HG02938 (cell line): ENCODE measurements at regions not wholly inside any gene's neighbourhood (a gene's known extent, or its start where the extent isn't known, plus 50 kb on each side); places are given as distances from the start of the nearest gene placed in this dataset.

ENCODE experiments used
- ATAC-seq: cut with Tn5 transposase; IDR thresholded peaks from one replicate; pipeline ENCODE4 v1.9.1; 2021; ENCODE audit warnings: mild to moderate bottlenecking, moderate library complexity; ENCODE audit not compliant: unreplicated experiment

DNA sequence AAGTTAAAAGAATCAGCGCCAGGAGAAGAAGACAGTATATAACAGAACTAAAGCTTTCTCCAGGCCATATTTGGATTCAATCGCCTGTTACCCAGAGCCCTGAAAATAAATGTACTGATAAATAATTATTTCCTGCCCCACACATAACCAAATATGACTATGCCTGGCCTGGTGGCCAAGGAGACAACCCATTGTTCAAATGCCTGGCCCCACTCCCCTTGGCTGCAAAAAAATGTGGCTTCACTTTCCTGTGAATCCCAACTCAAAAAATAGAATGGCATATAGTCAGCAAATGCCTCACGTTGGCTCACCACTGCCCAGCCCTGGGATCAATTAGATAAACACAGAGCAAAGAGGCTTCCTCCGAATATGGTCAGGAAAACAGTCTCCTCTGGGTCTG is 472.1 kb downstream of the BCL11B start:
- no peak for ATAC-seq

DNA sequence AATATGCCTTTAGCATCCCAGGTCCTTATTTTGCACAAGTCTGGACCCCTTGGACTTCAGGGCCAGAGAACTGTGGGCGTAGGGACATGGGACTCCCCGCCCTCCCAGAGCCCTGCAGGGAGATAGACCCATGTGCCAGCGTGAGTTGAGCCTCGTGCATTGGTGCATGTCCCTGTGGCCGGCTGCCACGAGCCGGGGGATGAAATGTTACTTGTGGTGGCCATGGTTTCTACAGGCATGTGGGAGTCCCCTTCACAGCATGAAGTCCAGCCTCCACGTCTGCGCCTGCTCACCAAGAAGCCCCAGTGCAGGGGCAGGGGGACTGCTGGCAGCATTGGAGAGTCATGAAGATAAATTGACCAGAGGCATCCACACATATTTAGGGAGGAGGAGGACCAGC is 470.0 kb downstream of the BCL11B start:
- no peak for ATAC-seq

DNA sequence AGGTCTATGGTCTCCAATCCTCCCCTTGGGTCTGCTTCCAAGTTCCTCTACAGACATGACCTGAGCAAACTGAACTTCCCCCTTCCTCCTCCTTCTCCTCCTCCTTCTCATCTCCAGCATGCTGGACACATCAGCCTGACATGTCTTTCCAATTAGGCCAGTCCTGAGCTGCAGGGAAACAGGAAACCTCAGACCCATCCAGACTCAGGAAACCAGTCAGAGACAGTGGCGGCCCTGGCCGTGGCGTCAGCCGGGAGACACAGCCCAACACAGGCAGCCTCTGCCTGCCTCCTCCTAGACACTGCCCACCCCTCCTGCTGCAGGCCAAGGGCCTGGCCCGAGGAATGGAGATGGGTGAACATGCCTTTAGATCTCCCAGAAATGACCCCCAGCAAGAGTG is 468.8 kb downstream of the BCL11B start:
- ATAC-seq, result no peak

DNA sequence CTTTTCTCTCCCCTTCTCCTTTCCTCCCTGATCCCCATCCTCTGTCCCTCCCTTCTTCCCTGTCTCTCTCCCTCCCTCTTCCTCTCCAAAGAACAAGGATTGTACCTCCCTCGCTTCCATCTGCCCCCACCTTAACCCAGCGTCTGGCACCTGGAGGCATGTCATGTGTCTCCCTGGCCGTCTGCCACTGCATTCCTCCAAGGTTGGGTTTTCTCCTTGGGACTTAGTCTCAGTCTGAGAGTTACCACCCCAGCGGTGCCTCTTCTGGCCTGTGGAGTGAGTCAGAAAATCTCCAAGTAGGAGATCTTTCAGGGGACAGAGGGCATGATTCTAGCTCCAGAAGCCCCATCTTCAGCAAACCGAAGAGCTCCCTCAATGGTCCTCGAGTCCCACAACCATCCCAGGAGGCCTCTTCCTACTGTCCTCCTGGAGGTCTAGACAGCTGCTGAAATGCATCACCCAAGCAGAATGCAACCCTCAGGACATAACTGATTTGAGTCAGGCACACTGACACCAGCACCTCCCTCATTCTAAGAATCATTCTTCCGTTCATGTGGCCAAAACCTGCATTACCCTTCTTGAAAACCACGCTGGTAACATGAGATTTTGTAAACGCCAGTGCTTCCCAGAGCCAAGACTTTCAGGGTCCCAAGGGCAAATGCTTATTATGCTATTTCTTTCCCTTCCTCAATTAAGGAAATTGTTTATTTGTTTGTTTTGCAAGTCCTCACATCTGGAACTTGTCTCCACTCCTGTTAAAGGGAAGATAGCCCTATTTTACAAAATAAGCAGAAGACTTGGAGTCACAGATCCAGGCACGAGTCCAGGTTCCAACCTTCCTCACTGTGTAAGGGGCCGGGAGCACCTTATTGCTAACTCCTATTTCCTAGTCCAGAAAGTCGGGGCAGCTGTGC is 463.2 kb downstream of the BCL11B start:
- ATAC-seq, result no peak

DNA sequence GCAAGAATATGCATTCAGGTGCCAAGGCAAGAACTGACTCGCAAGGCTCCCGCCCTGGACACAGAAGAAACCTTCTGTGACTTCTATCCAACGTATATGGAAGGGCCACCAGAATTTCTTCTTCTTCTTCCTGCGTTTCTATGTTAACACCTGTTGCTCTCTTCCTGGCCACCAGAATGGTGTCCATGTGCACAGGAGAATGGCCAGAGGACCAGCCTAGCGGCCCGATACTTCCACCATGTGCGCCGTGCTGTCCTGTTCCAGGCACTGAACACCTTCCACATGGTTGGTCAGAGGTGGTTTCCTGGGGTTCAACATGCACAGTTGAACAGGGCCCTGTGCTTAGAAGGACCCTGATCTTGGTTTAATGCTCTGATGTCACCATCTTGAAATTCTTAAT is 455.8 kb downstream of the BCL11B start:
- no peak for ATAC-seq

DNA sequence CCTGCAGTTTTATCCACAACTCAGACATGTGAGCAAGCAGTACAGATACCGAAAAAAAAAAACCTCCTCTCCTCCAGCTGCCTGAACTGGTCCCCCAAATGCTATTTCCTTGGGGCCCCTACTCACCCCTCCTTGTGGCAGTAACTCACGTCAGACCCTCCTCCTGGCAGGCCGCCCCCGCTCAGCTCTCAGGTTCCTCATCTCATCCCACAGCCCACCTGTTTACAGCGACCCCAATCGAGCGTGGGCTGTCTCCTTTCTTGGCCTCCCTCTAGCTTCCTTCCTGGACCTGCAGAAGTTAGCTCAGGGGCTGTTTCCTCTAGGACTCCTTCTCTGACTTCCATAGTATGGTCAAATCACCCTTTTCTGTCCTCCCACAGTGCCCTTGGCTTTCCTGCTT is 455.3 kb downstream of the BCL11B start:
- no peak for ATAC-seq

DNA sequence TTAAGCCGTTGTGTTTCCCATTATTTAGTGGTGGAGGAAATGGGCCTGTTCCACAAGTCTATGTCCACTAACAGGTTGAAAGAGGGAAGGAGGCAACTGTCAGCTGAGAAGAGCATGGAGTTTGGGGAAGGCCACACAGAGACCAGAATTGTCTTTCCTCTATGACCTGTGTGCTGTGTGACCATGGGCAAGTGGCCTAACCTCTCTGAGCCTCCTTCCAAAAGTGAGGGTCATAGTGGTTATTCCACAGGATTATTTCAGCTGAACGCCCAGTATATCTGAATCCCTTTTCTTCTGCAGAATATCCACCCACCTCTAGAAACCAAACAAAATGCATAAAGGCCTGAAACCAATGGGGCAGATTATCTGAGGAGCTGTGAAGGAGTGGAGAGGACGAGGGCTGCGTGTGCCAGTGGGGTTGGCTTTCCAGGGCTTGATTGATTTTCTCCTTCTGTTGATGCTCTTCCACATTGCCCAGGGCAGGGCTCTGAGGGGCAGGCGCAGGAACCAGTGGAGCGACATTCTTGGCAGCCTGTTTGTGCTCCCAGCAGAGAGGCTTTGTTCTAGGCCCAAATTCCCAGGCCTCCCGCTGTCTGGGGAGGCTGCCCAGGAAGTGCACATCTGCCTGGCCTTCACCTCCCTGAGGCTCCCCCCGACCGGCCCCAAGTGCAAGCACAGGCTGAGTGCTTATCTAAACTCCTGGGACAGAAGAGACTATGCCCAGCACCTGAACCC is 452.7 kb downstream of the BCL11B start:
- no peak for ATAC-seq

DNA sequence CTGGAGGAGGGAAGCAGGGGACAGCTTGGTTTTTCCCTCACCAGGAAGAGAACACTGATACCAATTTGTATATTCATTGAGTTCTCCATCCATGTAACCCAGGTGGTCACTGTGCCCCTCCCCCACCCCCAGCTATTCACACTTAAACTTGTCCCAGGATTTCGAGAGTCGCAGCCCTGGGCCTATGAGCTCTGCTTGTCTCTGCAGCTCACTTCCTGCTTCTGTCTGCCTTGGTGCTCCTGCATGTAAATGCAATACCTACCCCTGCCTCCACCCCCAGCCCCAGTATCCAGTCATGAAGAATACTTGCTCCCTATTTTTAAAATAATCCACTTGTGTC is 452.2 kb downstream of the BCL11B start:
- no peak for ATAC-seq

DNA sequence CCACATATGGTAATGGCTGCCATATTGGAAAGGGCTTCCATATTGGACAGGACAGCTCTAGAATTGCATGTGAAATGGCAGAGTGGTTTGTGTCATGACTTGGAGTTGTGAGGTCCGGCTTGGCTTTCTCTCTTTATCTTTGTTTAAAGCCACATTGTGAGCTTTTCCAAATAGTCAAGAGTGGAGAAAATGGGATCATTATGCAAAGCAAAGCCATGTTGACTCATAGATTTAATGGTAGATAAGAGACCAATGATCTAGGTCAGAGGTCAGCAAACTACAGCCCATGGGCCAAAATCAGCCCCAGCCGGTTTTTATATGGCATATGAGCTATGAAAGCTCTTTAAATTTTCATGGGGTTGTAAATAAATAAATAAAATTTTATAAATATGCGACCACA is 449.1 kb downstream of the BCL11B start:
- no peak for ATAC-seq

DNA sequence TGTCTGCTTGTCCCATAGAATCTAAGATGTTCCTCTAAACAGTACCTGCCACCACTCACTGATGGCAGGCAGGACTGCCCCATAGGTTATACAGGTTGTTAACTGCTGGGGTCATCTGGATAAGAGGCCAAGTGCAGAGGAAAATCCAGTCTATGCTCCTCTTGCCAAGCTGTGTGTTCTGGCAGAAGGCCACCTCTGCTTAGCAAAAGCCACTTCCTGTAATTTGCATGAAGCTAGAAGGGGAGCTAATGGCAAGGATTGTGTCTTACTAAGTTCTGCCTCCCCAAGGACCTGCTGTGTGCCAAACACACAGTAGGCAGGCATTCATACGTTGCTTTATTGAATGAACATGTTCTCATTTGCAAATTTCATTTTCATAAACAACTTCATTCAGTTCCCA is 445.4 kb downstream of the BCL11B start:
- no peak for ATAC-seq

DNA sequence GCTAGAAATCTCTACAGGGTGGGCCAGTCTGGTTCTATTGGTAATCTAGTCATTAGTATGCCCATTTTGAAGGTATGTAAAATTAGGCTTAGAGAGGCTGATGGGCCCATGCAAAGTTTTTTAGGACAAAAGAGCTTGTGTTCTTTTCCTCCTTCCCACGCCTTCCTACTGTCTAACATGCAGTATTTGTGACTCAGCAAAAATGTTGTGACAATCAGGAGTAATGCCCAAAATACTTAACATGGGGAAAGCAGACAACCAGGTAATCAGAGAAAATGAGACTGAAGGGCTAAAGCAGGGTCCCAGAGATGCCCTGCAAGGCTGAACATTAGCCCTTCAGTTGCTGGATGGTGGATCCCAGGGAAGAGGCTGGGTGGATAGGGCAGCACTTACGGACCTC is 437.9 kb downstream of the BCL11B start:
- ATAC-seq, result no peak

DNA sequence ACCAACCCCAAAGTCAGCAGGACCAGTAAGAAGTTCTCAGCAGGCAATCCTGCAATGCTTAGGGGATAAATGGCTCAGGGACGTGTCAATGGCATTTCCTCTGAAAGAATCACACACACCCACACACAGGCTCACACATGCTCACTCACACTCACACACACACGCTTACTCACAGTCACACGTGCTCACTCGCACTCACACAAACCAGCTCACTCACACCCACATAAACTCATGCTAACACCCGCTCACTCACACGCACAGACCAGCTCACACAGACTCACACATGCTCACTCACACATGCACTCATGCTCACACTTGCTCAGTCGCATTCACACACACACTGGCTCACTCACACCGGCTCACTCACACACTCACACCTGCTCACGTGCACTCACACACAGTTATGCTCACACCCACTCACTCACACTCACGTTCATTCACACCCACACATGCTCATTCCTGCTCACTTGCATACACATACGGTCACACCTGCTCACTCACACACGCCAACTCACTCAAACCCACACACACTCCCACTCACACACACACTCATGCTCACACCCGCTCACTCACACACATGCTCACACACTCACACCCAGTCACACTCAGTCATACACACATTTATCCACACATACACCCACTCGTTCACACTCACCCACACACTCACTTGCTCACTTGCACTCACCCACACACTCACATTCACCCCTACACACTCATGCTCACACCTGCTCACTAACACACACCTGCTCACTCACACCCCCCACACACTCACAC is 436.8 kb downstream of the BCL11B start:
- ATAC-seq, result no peak

DNA sequence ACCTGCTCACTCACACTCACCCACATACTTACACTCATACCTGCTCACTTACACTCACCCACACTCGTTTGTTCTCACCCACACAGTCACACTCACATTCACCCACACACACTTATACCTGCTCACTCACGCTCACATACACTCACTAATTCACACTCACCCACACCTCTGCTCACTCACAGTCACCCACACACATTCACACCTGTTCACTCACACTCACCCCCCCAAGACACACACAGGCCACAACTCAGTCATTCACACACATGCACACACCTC is 436.2 kb downstream of the BCL11B start:
- ATAC-seq, result no peak

DNA sequence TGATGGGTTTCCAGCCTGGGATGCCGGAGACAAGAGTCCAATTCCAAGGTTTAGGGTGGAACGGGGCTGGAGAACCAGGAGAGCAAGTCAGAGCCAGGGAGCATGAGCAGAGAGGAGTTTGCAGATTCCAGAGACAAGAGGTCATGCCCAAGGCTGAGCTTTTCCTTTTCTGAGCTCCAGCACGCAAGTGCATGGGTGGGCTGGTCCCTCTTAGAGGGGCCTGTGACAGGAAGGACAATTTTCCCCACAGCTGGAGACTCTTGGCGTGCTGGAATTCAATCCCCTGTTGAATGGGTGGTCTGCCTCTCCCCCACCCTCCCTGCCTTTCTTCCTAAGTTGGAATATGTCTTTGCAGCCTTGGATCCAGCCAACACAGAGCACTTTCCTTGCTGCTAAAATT is 431.9 kb downstream of the BCL11B start:
- no peak for ATAC-seq

DNA sequence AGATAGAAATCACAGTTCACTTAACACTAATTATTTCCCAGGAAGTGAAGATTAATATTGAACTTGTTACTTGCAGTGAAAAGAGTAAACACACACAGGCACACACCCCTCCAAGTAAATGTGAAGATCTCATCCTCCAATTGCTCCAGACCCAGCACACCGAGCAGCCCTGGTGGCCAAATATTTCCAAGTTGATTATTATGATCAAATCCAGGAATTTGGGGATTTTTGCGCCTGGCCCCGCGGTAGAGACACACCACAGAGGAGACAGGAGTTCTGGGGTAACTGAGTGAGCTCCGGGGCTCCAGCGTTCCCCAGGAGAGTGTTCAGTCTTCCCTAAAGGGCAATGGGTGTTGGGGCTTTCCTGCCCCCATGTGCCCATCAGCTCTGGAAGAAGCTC is 431.5 kb downstream of the BCL11B start:
- no peak for ATAC-seq

DNA sequence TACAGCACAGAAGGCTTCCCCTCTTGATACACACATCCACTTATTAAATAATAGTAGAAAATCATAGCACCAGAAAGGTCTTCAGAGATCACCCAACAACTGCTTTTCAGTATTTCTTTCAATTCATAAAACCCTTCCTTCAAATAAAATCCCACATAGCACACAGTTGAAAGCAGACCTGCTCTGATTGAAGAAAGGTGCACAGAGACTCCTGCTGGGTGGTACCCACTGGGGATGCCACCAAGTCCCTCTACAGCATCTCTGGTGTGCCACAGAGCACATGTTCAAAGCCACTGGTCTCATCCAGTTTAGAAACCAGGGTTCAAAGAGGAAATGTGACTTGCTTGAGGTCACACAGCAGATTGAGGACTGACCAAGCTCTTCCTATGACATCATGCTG is 427.5 kb downstream of the BCL11B start:
- no peak for ATAC-seq

DNA sequence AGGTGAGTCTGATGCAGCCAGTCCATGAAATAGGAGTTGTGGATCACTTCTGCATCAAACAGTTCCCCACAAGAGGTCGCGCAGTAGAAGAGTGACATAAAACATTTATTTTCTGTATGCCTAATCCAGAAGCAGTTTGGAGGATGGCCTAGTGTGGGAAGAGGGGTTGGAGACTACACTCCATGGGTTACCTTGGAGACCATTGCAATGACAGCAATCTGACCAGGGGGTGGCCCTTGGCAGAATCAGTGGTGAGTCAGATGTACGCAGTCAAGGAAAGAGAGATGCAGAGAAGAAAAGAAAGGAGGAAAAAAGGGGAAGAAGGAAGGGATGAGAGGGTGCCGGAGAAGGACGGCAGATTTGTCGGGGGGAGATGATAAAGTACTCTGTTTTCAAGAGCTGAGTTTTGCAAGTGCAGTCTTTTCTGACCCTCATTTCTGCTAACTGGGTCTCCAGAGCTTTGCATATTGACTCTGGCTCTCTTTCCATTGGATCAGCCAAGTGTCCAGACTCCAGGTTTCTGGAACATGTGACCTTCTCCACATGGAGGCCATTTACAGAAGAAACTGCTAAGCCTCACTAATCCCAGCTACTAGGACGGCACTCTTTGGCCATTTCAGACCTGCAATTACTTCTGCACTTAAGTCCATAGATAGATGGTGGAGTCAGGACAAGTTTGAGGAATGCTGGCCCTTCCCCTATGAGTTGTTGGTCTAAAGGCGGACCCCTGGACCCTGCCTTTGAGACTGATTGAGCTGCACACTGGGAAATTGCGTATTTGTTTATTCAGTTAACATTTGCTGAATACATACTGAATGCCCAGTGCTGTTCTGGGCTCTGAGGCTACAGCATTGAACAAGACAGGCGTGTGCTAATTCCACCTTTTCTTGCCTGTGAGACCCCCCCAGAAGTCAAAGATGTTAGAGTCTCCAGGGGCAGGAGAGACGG is 424.2 kb downstream of the BCL11B start:
- no peak for ATAC-seq

DNA sequence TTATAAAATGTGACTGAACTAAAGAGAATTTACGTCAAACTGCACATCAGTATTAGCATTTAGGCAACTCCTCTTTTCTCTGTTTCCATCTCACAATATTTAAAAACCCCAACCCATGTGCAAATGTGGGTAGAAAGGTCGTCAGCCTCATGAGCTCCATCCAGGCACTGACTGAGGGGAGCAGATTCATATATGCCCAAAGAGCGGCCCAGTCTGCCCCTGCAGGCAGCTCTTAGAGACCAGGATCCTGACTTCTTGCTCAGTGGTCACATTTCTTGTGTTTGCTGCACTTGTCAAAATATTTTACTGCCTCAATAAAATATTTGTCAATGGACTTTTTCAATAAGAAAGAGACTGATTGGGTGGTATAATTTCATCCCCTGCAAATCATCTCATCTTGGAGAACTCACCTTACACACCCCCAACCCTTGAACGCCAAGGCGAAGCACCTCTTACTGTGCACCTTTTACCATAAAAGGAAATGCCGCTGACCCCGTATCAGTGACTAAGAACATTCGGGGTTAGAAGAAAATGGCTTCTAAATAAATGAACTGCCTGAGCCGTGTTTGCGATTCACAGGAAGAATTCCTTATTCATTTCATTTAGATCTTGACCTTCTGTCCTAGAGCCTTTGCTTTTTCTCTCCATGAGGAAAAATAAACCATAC is 418.8 kb downstream of the BCL11B start:
- no peak for ATAC-seq

DNA sequence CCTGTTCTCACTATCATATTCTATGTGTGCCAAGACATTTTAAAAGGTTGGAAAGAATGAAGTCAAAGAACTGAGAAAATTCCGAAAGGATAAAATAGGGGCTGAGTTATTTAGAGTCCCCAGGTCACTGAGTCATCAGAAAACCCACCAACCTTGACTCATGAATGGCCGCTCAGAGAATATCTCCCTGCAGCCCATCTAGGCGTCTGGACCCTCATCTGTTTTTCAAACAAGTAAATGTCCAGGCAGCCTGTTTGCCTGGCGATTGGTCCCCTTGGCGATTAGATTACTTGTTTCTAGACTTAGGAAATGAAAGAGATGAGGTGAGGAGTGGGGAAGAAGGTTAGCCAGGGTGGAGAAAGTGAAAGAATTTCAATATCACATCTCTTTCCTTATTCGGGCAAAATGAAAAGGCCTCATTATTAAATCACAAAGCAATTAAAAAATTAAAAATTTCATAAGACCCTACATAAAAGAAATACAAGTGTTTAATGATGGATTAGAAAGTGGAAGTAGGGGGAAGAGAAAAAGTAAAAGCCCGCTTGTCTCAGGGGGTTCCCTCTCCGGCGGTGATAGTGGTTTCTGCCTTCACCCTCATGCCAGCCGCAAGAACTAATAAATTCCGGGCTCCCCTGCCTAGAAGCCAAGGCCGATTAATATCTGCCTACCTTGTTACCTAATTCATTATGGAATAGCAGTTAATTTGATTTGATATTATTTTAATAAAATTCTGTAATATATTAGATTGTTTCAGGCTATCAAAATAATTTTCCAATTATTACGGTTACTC is 415.9 kb downstream of the BCL11B start:
- ATAC-seq, result no peak

DNA sequence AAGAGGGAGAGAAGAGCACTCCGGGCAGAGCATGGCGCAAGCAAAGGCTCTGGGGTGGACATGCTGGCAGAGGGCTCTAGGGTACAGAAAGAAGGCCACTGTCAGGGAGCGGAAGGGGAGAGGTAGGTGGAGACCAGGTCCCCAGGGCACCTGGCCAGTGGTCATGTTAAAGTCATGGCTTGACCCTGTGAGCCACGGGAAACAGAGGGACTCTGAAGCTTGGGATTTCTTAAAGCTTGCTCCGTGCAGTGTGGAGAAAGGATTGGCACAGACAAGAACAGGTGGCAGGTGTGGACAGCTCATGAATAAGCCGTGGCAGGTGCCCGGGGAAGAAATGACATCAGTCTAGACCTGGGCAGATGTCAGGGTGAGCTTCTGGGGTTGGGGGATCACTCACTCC is 413.8 kb downstream of the BCL11B start:
- no peak for ATAC-seq
